Kidney (tissue), 13 donors: ENCODE measurements at regions not wholly inside any gene's neighbourhood (a gene's known extent, or its start where the extent isn't known, plus 50 kb on each side); places are given as distances from the start of the nearest gene placed in this dataset.

Experiments
- DNase-seq, 5 donors: peaks; one replicate each; pipeline ENCODE4 v3.0.0-alpha.2; 2013 to 2020
- FAIRE-seq: peaks from 2 replicates; lab custom pipeline; 2012; peaks lifted over from hg19 to GRCh38; lab: Jason Lieb, UNC
- H3K27ac ChIP-seq, 2 donors: one replicate each; pipeline ENCODE4 v1.7.0; 2013; ENCODE audit warnings: low read depth in 2 of 2, low read length in 2 of 2, inconsistent platforms in 1 of 2
- H3K27me3 ChIP-seq: one replicate; pipeline ENCODE4 v1.7.1; 2013; ENCODE audit warnings: low read length, inconsistent platforms; ENCODE audit not compliant: control insufficient read depth, insufficient read depth
- H3K36me3 ChIP-seq, 3 donors: one replicate each; pipeline versions ENCODE4 v1.7.0 to v1.7.1; 2013; ENCODE audit warnings: low read length in 3 of 3, control low read depth in 1 of 3, inconsistent platforms in 1 of 3; ENCODE audit not compliant: insufficient read depth in 3 of 3, control insufficient read depth in 2 of 3
- H3K4me1 ChIP-seq, 3 donors: one replicate each; pipeline versions ENCODE4 v1.7.0 to v1.7.1; 2013; ENCODE audit warnings: low read length in 3 of 3, inconsistent platforms in 1 of 3, low read depth in 1 of 3; ENCODE audit not compliant: control insufficient read depth in 2 of 3, insufficient read depth in 2 of 3
- H3K4me3 ChIP-seq, 3 donors: one replicate each; pipeline versions ENCODE4 v1.7.0 to v1.8.1; 2013; ENCODE audit warnings: low read length in 3 of 3, control low read depth in 1 of 3, inconsistent platforms in 1 of 3
- H3K9ac ChIP-seq, 3 donors: one replicate each; pipeline versions ENCODE4 v1.7.0 to v1.7.1; 2013; ENCODE audit warnings: low read length in 3 of 3, control low read depth in 1 of 3, inconsistent platforms in 1 of 3
- H3K9me3 ChIP-seq, 3 donors: one replicate each; pipeline versions ENCODE4 v1.7.0 to v1.7.1; 2013; ENCODE audit warnings: low read length in 3 of 3, control low read depth in 1 of 3, inconsistent platforms in 1 of 3; ENCODE audit not compliant: control insufficient read depth in 2 of 3, insufficient read depth in 1 of 3
- CTCF ChIP-seq: IDR thresholded peaks from 3 replicates; pipeline ENCODE4 v1.5.1; 2012; ENCODE audit warnings: mild to moderate bottlenecking, moderate library complexity, borderline replicate concordance; ENCODE audit not compliant: insufficient read depth; ENCODE audit errors: extremely low read depth
- intact Hi-C: fragments of 100-400 bp; cut with DNase I; formaldehyde crosslinking; loops from one replicate; pipeline ENCODE4 v1.11.1; 2022
- donor health status: control.
- donor health status: control.
- donor health status: control.
- donor health status: control.
- donor health status: control.
- donor health status: DM: yes; HTN: yes; CAD: no.
- donor health status: Normal renal cell carcinoma (clear cell type).

GRCh38 chr14:37810094-37810801 lies 214.8 kb downstream of the TTC6 start:
- no peaks in the 10 kb centered on the region for H3K4me1 ChIP-seq
- DNase-seq (no peak), FAIRE-seq (no peak)
- H3K9me3 ChIP-seq: no peaks in the 10 kb centered on the region
- TF ChIP-seq CTCF: no peak
- H3K9ac ChIP-seq: no peak overlapping the region
- no peak overlapping the region for H3K4me3 ChIP-seq
- intact Hi-C loops: no loop called here
- no peak overlapping the region for H3K27ac ChIP-seq
- no peaks in the 10 kb centered on the region for H3K27me3 ChIP-seq
- H3K36me3 ChIP-seq: no peaks in the 10 kb centered on the region

- FAIRE-seq (no peak), DNase-seq (no peak)
- no peak overlapping the region for H3K27ac ChIP-seq
- intact Hi-C loops: no loop called here
- H3K9ac ChIP-seq: no peak overlapping the region
- H3K27me3 ChIP-seq: no peaks in the 10 kb centered on the region
- TF ChIP-seq CTCF: no peak
- no peaks in the 10 kb centered on the region for H3K36me3 ChIP-seq
- H3K4me3 ChIP-seq: no peak overlapping the region
- no peaks in the 10 kb centered on the region for H3K4me1 ChIP-seq
- no peaks in the 10 kb centered on the region for H3K9me3 ChIP-seq
These were observed 218.3 kb downstream of the TTC6 start for GRCh38 chr14:37813732-37814131.

- Histone ChIP-seq H3K27ac (no peak overlapping the region), H3K9ac (no peak overlapping the region), H3K36me3 (no peaks in the 10 kb centered on the region), H3K4me3 (no peak overlapping the region), H3K9me3 (no peaks in the 10 kb centered on the region), H3K27me3 (no peaks in the 10 kb centered on the region), H3K4me1 (no peaks in the 10 kb centered on the region)
- DNase-seq (no peak), FAIRE-seq (no peak)
- no peak for TF ChIP-seq CTCF
- intact Hi-C loops: no loop called here
These were observed 220.7 kb downstream of the TTC6 start for GRCh38 chr14:37816135-37816534.

GRCh38 chr14:37816743-37817295 lies 221.4 kb downstream of the TTC6 start:
- H3K4me3 ChIP-seq: no peak overlapping the region
- no peaks in the 10 kb centered on the region for H3K9me3 ChIP-seq
- DNase-seq (no peak), FAIRE-seq (no peak)
- TF ChIP-seq CTCF: no peak
- no peaks in the 10 kb centered on the region for H3K4me1 ChIP-seq
- intact Hi-C loops: no loop called here
- no peaks in the 10 kb centered on the region for H3K36me3 ChIP-seq
- no peak overlapping the region for H3K27ac ChIP-seq
- H3K9ac ChIP-seq: no peak overlapping the region
- no peaks in the 10 kb centered on the region for H3K27me3 ChIP-seq
